OCI-LY3 (cell line): ENCODE measurements at regions not wholly inside any gene's neighbourhood (a gene's known extent, or its start where the extent isn't known, plus 50 kb on each side); places are given as distances from the start of the nearest gene placed in this dataset.

ENCODE experiments used
- H2AFZ ChIP-seq: fragments of 200-600, 300-600 bp; shearing (Covaris generic); 2 replicates; pipeline ENCODE4 v1.6.0; 2014; ENCODE audit warnings: antibody characterized with exemption, low read depth, low read length
- H3K27ac ChIP-seq: fragments of 200-600, 300-600 bp; sonication (generic); 2 replicates; pipeline ENCODE4 v1.5.1; 2014; ENCODE audit warnings: mild to moderate bottlenecking, low read length, moderate library complexity, mixed read lengths
- H3K27me3 ChIP-seq: fragments of 200-600, 300-600 bp; sonication (generic); 2 replicates; pipeline ENCODE4 v1.6.1; 2014; ENCODE audit warnings: low read depth, low read length, mixed read lengths
- H3K36me3 ChIP-seq: fragments of 200-600, 300-600 bp; sonication (generic); replicated peaks from 2 replicates; pipeline ENCODE3; 2014; ENCODE audit warnings: low read depth, low read length, mixed read lengths
- H3K4me1 ChIP-seq: fragments of 300-600, 200-600 bp; sonication (generic); 2 replicates; pipeline ENCODE4 v1.6.1; 2014; ENCODE audit warnings: low read length, mixed read lengths
- H3K4me2 ChIP-seq: fragments of 200-600, 300-600 bp; sonication (generic); 2 replicates; pipeline ENCODE4 v1.6.1; 2014; ENCODE audit warnings: low read length, mixed read lengths
- H3K4me3 ChIP-seq: fragments of 300-600, 200-600 bp; sonication (generic); 2 replicates; pipeline ENCODE4 v1.5.1; 2014; ENCODE audit warnings: antibody characterized with exemption, mild to moderate bottlenecking, low read length, moderate library complexity
- H3K79me2 ChIP-seq: fragments of 300-600, 200-600 bp; shearing (Covaris generic); 2 replicates; pipeline ENCODE4 v1.6.1; 2014; ENCODE audit warnings: mild to moderate bottlenecking, low read length, mixed read lengths
- H3K9ac ChIP-seq: fragments of 300-600, 200-600 bp; shearing (Covaris generic); 2 replicates; pipeline ENCODE4 v1.6.0; 2014; ENCODE audit warnings: mild to moderate bottlenecking, low read length, moderate library complexity
- H3K9me3 ChIP-seq: fragments of 200-600, 300-600 bp; shearing (Covaris generic); 2 replicates; pipeline ENCODE4 v1.6.1; 2014; ENCODE audit warnings: low read length, mixed read lengths; ENCODE audit not compliant: insufficient read depth
- H4K20me1 ChIP-seq: fragments of 200-600, 300-600 bp; sonication (generic); 2 replicates; pipeline ENCODE4 v1.6.1; 2016; ENCODE audit warnings: low read length, mixed read lengths; ENCODE audit not compliant: insufficient read depth
- CTCF ChIP-seq: fragments of 200-600, 300-600 bp; sonication (generic); IDR thresholded peaks from 2 replicates; pipeline ENCODE4 v1.5.1; 2014; ENCODE audit warnings: antibody characterized with exemption, low read length, low read depth
- EZH2phosphoT487 ChIP-seq: fragments of 200-600 bp; shearing (Covaris generic); IDR thresholded peaks from 2 replicates; pipeline ENCODE4 v1.6.1; 2018; ENCODE audit warnings: antibody characterized with exemption, mixed run types, low read depth

GRCh38 chr10:31650010-31650409 is 278.6 kb downstream of the ARHGAP12 start:
- Histone ChIP-seq H4K20me1 (no peaks in the 10 kb centered on the region), H3K27ac (no peak overlapping the region), H3K4me2 (no peak overlapping the region), H3K9ac (no peak overlapping the region), H2AFZ (no peak overlapping the region), H3K9me3 (no peaks in the 10 kb centered on the region), H3K27me3 (0 out of 2 replicates have a peak, but pooled peaks cover 3% of the 10 kb centered on the region), H3K36me3 (no peaks in the 10 kb centered on the region), H3K4me3 (no peak overlapping the region), H3K79me2 (no peaks in the 10 kb centered on the region), H3K4me1 (no peaks in the 10 kb centered on the region)
- no peak for TF ChIP-seq EZH2phosphoT487
- TF ChIP-seq CTCF = no peak

GRCh38 chr10:31648966-31649365 is 279.7 kb downstream of the ARHGAP12 start:
- Histone ChIP-seq H3K4me2 (no peak overlapping the region), H3K36me3 (no peaks in the 10 kb centered on the region), H3K9ac (no peak overlapping the region), H3K27me3 (0 out of 2 replicates have a peak, but pooled peaks cover 3% of the 10 kb centered on the region), H3K27ac (no peak overlapping the region), H4K20me1 (no peaks in the 10 kb centered on the region), H3K4me1 (no peaks in the 10 kb centered on the region), H3K79me2 (no peaks in the 10 kb centered on the region), H3K9me3 (no peaks in the 10 kb centered on the region), H2AFZ (no peak overlapping the region), H3K4me3 (no peak overlapping the region)
- TF ChIP-seq EZH2phosphoT487 (no peak), CTCF (no peak)

GRCh38 chr10:31647861-31648260 is 280.8 kb downstream of the ARHGAP12 start:
- Histone ChIP-seq H2AFZ (no peak overlapping the region), H4K20me1 (no peaks in the 10 kb centered on the region), H3K27me3 (no peaks in the 10 kb centered on the region), H3K27ac (no peak overlapping the region), H3K4me3 (no peak overlapping the region), H3K36me3 (no peaks in the 10 kb centered on the region), H3K9ac (no peak overlapping the region), H3K4me1 (no peaks in the 10 kb centered on the region), H3K4me2 (no peak overlapping the region), H3K9me3 (no peaks in the 10 kb centered on the region), H3K79me2 (no peaks in the 10 kb centered on the region)
- no peak for TF ChIP-seq EZH2phosphoT487

- Histone ChIP-seq H2AFZ (no peak overlapping the region), H3K79me2 (no peaks in the 10 kb centered on the region), H3K4me2 (no peak overlapping the region), H4K20me1 (no peaks in the 10 kb centered on the region), H3K4me1 (no peaks in the 10 kb centered on the region), H3K27me3 (no peaks in the 10 kb centered on the region), H3K9ac (no peak overlapping the region), H3K4me3 (no peak overlapping the region), H3K36me3 (no peaks in the 10 kb centered on the region), H3K9me3 (no peaks in the 10 kb centered on the region), H3K27ac (no peak overlapping the region)
- no peak for TF ChIP-seq CTCF
- no peak for TF ChIP-seq EZH2phosphoT487
Measured at GRCh38 chr10:31646519-31646918, 282.1 kb downstream of the ARHGAP12 start.

- no peak overlapping the region for H3K4me3 ChIP-seq
- no peaks in the 10 kb centered on the region for H3K79me2 ChIP-seq
- no peaks in the 10 kb centered on the region for H3K4me1 ChIP-seq
- no peak overlapping the region for H3K4me2 ChIP-seq
- no peak for TF ChIP-seq EZH2phosphoT487
- no peak for TF ChIP-seq CTCF
- H3K27me3 ChIP-seq = no peaks in the 10 kb centered on the region
- no peaks in the 10 kb centered on the region for H4K20me1 ChIP-seq
- no peak overlapping the region for H3K27ac ChIP-seq
- H3K9ac ChIP-seq = no peak overlapping the region
- no peaks in the 10 kb centered on the region for H3K9me3 ChIP-seq
- no peak overlapping the region for H2AFZ ChIP-seq
- no peaks in the 10 kb centered on the region for H3K36me3 ChIP-seq
Measured at GRCh38 chr10:31645786-31646185, 282.8 kb downstream of the ARHGAP12 start.
